Keratinocyte (primary cell): ENCODE measurements at regions not wholly inside any gene's neighbourhood (a gene's known extent, or its start where the extent isn't known, plus 50 kb on each side); places are given as distances from the start of the nearest gene placed in this dataset.

ENCODE experiments used
- DNase-seq: peaks from one replicate; pipeline ENCODE4 v3.0.0-alpha.2; 2011; ENCODE audit warnings: low read depth, missing footprints, low spot score
- FAIRE-seq: peaks from 2 replicates; lab custom pipeline; 2011; peaks lifted over from hg19 to GRCh38; lab: Jason Lieb, UNC
- H2AFZ ChIP-seq: 2 replicates; pipeline ENCODE4 v1.6.0; 2012; ENCODE audit warnings: low read length, control low read depth, inconsistent platforms; ENCODE audit not compliant: control insufficient read depth
- H3K27ac ChIP-seq: 2 replicates; pipeline ENCODE4 v1.5.1; 2011; ENCODE audit warnings: low read length; ENCODE audit not compliant: control insufficient read depth, insufficient read depth
- H3K27me3 ChIP-seq: 3 replicates; pipeline ENCODE4 v1.6.0; 2011; ENCODE audit warnings: low read length; ENCODE audit not compliant: control insufficient read depth, insufficient read depth; ENCODE audit errors: extremely low read depth
- H3K36me3 ChIP-seq, 2 experiments: 2 replicates in 1 of 2; 3 replicates in 1 of 2; pipeline ENCODE4 v1.5.1; 2011; ENCODE audit warnings: low read length in 2 of 2, mild to moderate bottlenecking in 1 of 2; ENCODE audit not compliant: control insufficient read depth in 2 of 2, insufficient read depth in 2 of 2; ENCODE audit errors: extremely low read depth in 1 of 2
- H3K4me1 ChIP-seq: 3 replicates; pipeline ENCODE4 v1.5.1; 2011; ENCODE audit warnings: low read length; ENCODE audit not compliant: control insufficient read depth, insufficient read depth; ENCODE audit errors: extremely low read depth
- H3K4me2 ChIP-seq: 3 replicates; pipeline ENCODE4 v1.6.0; 2011; ENCODE audit warnings: low read depth, low read length; ENCODE audit not compliant: control insufficient read depth, insufficient read depth; ENCODE audit errors: extremely low read depth
- H3K4me3 ChIP-seq, 3 experiments: fragments of 200-600 bp in 1 of 3; sonication (generic) in 1 of 3; 2 replicates in 2 of 3; 3 replicates in 1 of 3; pipeline ENCODE4 v1.5.1; 2011 to 2016; ENCODE audit warnings: low read length in 3 of 3, mild to moderate bottlenecking in 3 of 3, control low read depth in 2 of 3, inconsistent platforms in 1 of 3, low read depth in 1 of 3, mixed read lengths in 1 of 3, mixed run types in 1 of 3, moderate library complexity in 1 of 3; ENCODE audit not compliant: control insufficient read depth in 2 of 3, insufficient read depth in 2 of 3; ENCODE audit errors: extremely low read depth in 1 of 3
- H3K79me2 ChIP-seq: 2 replicates; pipeline ENCODE4 v1.6.0; 2012; ENCODE audit warnings: low read length; ENCODE audit not compliant: control insufficient read depth, insufficient read depth
- H3K9ac ChIP-seq: 3 replicates; pipeline ENCODE4 v1.6.0; 2011; ENCODE audit warnings: low read length; ENCODE audit not compliant: control insufficient read depth, insufficient read depth; ENCODE audit errors: extremely low read depth
- H3K9me1 ChIP-seq: 3 replicates; pipeline ENCODE4 v1.6.0; 2011; ENCODE audit warnings: low read length; ENCODE audit not compliant: control insufficient read depth, insufficient read depth; ENCODE audit errors: extremely low read depth
- H3K9me3 ChIP-seq: 2 replicates; pipeline ENCODE4 v1.5.1; 2012; ENCODE audit warnings: low read depth, low read length; ENCODE audit not compliant: control insufficient read depth
- H4K20me1 ChIP-seq: 3 replicates; pipeline ENCODE4 v1.6.0; 2011; ENCODE audit warnings: low read length; ENCODE audit not compliant: control insufficient read depth, insufficient read depth; ENCODE audit errors: extremely low read depth
- EZH2 ChIP-seq: IDR thresholded peaks from one replicate; pipeline ENCODE4 v1.6.1; 2012; ENCODE audit warnings: inconsistent platforms, mild to moderate bottlenecking, low read length, moderate library complexity
- dilution Hi-C: fragments of 300-500 bp; cut with MboI; formaldehyde crosslinking; loops from one replicate; pipeline ENCODE4 v1.7.0; 2020; ENCODE audit warnings: low sequenced_read_pairs; ENCODE audit not compliant: extremely low pct_ligation_motif_present
- TF ChIP-seq, protein P1 (sequence below), 3 experiments: IDR thresholded peaks in 1 of 3; conservative IDR thresholded peaks in 1 of 3; optimal IDR thresholded peaks in 1 of 3; 2 replicates in 2 of 3; 3 replicates in 1 of 3; pipeline versions ENCODE3 to v1.5.1; 2011; ENCODE audit warnings: low read length in 3 of 3, mild to moderate bottlenecking in 3 of 3, moderate library complexity in 2 of 3, control low read depth in 1 of 3, inconsistent platforms in 1 of 3; ENCODE audit not compliant: insufficient read depth in 2 of 3; ENCODE audit errors: extremely low read depth in 1 of 3

DNA sequence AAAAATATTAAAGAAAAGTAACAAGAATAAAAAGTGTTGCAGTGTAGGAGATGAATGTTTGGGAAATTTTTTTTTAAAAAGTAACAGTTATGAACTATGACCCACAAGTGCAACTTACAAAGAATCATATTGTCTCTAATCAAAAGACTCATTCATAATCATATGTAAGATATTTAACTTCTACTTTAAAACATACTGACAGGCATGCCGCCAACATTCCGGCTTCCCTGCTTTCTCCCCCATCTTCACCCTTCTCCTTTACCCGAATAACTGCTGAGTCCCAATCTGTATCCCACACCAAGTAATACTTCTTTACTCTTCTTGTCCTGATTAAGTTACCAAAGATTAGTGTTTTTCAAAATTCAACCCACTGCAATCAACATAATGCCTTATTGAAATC, 598.8 kb upstream of the FRG1 start:
- Histone ChIP-seq H3K4me1 (no peaks in the 10 kb centered on the region), H3K9ac (no peak overlapping the region), H3K36me3 (no peaks in the 10 kb centered on the region), H3K79me2 (no peaks in the 10 kb centered on the region), H2AFZ (no peak overlapping the region), H3K9me1 (no peaks in the 10 kb centered on the region), H3K4me2 (no peak overlapping the region), H3K27ac (no peak overlapping the region), H4K20me1 (no peaks in the 10 kb centered on the region), H3K9me3 (peaks cover 5% of the 10 kb centered on the region), H3K27me3 (no peaks in the 10 kb centered on the region), H3K4me3 (no peak overlapping the region)
- DNase-seq (no peak), FAIRE-seq (no peak)
- TF ChIP-seq EZH2 = no peak
- TF ChIP-seq, protein P1, sequence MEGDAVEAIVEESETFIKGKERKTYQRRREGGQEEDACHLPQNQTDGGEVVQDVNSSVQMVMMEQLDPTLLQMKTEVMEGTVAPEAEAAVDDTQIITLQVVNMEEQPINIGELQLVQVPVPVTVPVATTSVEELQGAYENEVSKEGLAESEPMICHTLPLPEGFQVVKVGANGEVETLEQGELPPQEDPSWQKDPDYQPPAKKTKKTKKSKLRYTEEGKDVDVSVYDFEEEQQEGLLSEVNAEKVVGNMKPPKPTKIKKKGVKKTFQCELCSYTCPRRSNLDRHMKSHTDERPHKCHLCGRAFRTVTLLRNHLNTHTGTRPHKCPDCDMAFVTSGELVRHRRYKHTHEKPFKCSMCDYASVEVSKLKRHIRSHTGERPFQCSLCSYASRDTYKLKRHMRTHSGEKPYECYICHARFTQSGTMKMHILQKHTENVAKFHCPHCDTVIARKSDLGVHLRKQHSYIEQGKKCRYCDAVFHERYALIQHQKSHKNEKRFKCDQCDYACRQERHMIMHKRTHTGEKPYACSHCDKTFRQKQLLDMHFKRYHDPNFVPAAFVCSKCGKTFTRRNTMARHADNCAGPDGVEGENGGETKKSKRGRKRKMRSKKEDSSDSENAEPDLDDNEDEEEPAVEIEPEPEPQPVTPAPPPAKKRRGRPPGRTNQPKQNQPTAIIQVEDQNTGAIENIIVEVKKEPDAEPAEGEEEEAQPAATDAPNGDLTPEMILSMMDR (optimal IDR thresholded peaks at IDR 0.05 in 1 of 3, IDR thresholded peaks at IDR 0.05 in 1 of 3, conservative IDR thresholded peaks at IDR 0.05 in 1 of 3; ENCODE audit: extremely low read depth in 1 of 3, insufficient read depth in 2 of 3, low read length in 3 of 3) = no peak
- dilution Hi-C loops = no loop called here

DNA sequence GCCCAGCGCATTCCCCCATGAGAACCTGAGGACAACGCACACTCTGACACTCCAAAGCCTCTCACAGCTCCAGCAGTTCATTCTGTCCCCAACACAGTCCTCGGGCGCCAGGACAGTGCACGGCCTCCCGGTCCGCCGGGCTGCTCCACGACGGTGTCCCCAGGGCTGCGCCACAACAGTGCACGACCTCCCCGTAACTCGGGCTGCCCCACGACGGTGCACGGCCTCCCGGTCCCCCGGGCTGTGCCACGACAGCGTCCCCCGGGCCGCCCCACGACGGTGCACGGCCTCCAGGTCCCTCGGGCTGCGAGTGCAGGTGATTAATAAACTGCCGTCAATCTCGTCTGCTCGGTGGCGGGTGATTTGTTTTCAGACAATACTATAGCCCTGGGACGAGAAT, 585.1 kb upstream of the FRG1 start:
- FAIRE-seq (no peak), DNase-seq (no peak)
- no peaks in the 10 kb centered on the region for H3K4me1 ChIP-seq
- no peak overlapping the region for H2AFZ ChIP-seq
- H3K4me3 ChIP-seq = no peak overlapping the region
- no peaks in the 10 kb centered on the region for H3K79me2 ChIP-seq
- H3K27me3 ChIP-seq = no peaks in the 10 kb centered on the region
- no peak overlapping the region for H3K4me2 ChIP-seq
- H3K9me3 ChIP-seq = peaks cover 6% of the 10 kb centered on the region
- TF ChIP-seq, protein P1 (optimal IDR thresholded peaks at IDR 0.05 in 1 of 3, IDR thresholded peaks at IDR 0.05 in 1 of 3, conservative IDR thresholded peaks at IDR 0.05 in 1 of 3; ENCODE audit: extremely low read depth in 1 of 3, insufficient read depth in 2 of 3, low read length in 3 of 3) = no peak
- TF ChIP-seq EZH2 = no peak
- no peak overlapping the region for H3K9ac ChIP-seq
- no peaks in the 10 kb centered on the region for H3K36me3 ChIP-seq
- H3K27ac ChIP-seq = no peak overlapping the region
- H3K9me1 ChIP-seq = no peaks in the 10 kb centered on the region
- dilution Hi-C loops = no loop called here
- no peaks in the 10 kb centered on the region for H4K20me1 ChIP-seq
